ENCODE measurements at regions not wholly inside any gene's neighbourhood (a gene's known extent, or its start where the extent isn't known, plus 50 kb on each side); places are given as distances from the start of the nearest gene placed in this dataset.

GRCh38 chr9:119420231-119420630, 51.0 kb upstream of the BRINP1 start:
- H3K4me1 ChIP-seq = no peaks in the 10 kb centered on the region
- no peak overlapping the region for H3K4me3 ChIP-seq
- intact Hi-C loops (cut with DNase I; ENCODE audit: low total_unique reads) = no loop called here
- DNase-seq = no peak
- TF ChIP-seq CTCF (IDR thresholded peaks at IDR 0.05) = no peak
- H3K27ac ChIP-seq = no peak overlapping the region
- H3K36me3 ChIP-seq = no peaks in the 10 kb centered on the region
- no peaks in the 10 kb centered on the region for H3K27me3 ChIP-seq
- H3K9me3 ChIP-seq = no peaks in the 10 kb centered on the region
